Astrocyte of the spinal cord (primary cell): ENCODE measurements at regions not wholly inside any gene's neighbourhood (a gene's known extent, or its start where the extent isn't known, plus 50 kb on each side); places are given as distances from the start of the nearest gene placed in this dataset.

Source experiments
- DNase-seq: peaks from one replicate; pipeline ENCODE4 v3.0.0; 2011; ENCODE audit warnings: low read depth, low spot score
- H3K4me3 ChIP-seq: 2 replicates; pipeline ENCODE4 v1.5.1; 2011; ENCODE audit warnings: low read depth, mild to moderate bottlenecking, low read length, moderate library complexity
- CTCF ChIP-seq: IDR thresholded peaks from 2 replicates; pipeline ENCODE4 v1.5.1; 2012; ENCODE audit warnings: low read depth, mild to moderate bottlenecking, low read length, inconsistent platforms
- in situ Hi-C: cut with HindIII; loops from 2 replicates; pipeline ENCODE4 v1.10.0; 2017; ENCODE audit warnings: low sequenced_read_pairs

GRCh38 chr2:21404137-21404536 is 280.4 kb downstream of the TDRD15 start:
- DNase-seq, result no peak
- in situ Hi-C loops, result no loop called here
- no peak overlapping the region for H3K4me3 ChIP-seq
- TF ChIP-seq CTCF, result no peak

GRCh38 chr2:21404827-21405625 is 281.3 kb downstream of the TDRD15 start:
- no peak overlapping the region for H3K4me3 ChIP-seq
- no peak for TF ChIP-seq CTCF
- DNase-seq, result no peak
- in situ Hi-C loops, result no loop called here

- no peak overlapping the region for H3K4me3 ChIP-seq
- no peak for TF ChIP-seq CTCF
- DNase-seq, result no peak
- in situ Hi-C loops, result no loop called here
Measured at GRCh38 chr2:21406386-21406785, 282.6 kb downstream of the TDRD15 start.

DNA sequence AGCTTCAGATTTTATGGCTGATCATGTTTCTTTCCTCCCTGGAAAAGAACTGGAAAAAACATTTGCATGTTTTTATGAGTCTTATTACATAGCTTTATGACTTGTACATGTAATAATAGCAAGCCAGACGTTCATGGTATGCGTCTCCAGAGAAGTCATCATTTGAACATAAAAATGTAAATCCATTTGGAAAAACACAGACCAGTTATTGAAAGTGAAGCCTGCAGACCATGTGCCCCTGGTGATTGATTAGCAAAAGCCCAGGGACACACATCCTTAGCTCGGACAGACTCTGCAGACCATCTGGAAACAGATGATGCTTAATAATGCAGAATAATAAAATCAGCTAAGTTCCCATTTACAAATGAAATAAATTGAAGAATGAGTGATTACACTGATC is 283.1 kb downstream of the TDRD15 start:
- DNase-seq, result no peak
- no peak overlapping the region for H3K4me3 ChIP-seq
- TF ChIP-seq CTCF, result no peak
- in situ Hi-C loops, result no loop called here

DNA sequence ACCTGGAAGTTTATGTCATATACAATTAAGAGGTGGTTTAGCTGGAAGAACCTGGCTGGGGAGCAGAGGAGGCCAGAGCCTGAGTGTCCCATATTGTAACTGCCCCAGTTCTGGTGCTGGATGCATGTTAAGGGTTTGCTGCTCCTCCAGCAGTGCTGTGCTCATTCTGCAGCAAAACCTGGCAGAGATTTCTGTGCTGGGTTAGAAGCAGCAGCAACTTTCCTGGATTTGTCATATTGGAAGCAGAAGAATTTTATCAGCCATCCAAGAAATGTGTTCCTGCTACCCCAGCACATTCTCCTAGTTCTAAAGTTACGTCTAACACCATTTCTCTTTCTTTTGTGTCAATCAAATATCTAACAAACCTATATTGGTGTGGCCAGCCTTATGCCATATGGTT is 284.1 kb downstream of the TDRD15 start:
- in situ Hi-C loops, result no loop called here
- no peak for DNase-seq
- no peak for TF ChIP-seq CTCF

DNA sequence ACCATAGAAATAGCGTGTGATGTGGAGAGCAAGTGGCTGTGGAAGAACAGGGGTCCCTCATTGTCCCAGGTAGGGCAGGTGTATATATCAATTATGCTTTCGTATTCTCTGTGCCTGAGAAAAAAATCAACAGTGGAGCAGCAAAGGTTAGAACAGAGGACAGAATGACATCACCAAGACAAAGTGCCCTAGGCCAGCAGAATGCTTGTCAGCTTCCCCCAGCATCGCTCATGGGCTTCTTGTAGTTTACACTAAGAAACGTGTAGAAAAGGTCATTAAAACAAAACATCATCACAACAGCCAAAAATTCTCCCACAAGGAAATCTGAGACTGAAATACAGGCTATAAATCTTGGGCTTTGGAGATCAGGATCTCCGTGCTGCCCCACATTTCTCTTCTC is 288.0 kb downstream of the TDRD15 start:
- in situ Hi-C loops, result no loop called here

More for the DNA sequence above, 284.1 kb downstream of the TDRD15 start:
- no peak overlapping the region for H3K4me3 ChIP-seq

More for the DNA sequence above, 288.0 kb downstream of the TDRD15 start:
- no peak for DNase-seq
- H3K4me3 ChIP-seq, result no peak overlapping the region
- no peak for TF ChIP-seq CTCF
